H54 (cell line): ENCODE measurements at regions not wholly inside any gene's neighbourhood (a gene's known extent, or its start where the extent isn't known, plus 50 kb on each side); places are given as distances from the start of the nearest gene placed in this dataset.
A peak's percentile ranks its signal among the peaks of the same experiment; 100 is the strongest.
"Not testable (repeated sequence)": the region's sequence is repeated elsewhere in the genome, so short reads cannot be mapped to it uniquely, and the experiment has no call there.

Source experiments
- DNase-seq: peaks from one replicate; pipeline ENCODE4 v3.0.0; 2011; ENCODE audit warnings: low spot score, mixed read lengths; ENCODE audit not compliant: insufficient read length
- FAIRE-seq: peaks from 3 replicates; lab custom pipeline; 2011; peaks lifted over from hg19 to GRCh38; lab: Jason Lieb, UNC
- POLR2A ChIP-seq: IDR thresholded peaks from 2 replicates; pipeline ENCODE4 v1.6.1; 2011; ENCODE audit warnings: low read depth, mild to moderate bottlenecking, low read length

DNA sequence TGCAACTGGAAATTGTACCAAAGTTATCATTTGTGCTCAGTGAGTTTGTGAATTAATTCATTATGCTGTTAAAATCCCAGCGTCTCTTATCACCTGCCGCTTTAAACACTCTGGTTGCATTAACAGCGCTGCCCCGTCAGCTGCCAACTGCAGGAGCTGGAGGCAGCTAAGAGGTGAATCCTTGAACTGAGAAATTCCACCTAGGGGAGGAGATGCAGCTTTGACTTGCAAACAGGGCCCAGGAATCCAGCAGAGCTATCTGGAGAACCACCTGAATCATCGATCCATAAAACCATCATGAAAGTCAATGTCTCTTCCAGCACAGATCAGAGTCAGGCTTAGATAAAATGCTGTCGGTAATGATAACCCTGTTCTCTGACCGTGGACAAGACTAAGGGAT lies 140.7 kb upstream of the PTBP2 start:
- FAIRE-seq (no peak), DNase-seq (no peak)
- TF ChIP-seq POLR2A, result no peak

DNA sequence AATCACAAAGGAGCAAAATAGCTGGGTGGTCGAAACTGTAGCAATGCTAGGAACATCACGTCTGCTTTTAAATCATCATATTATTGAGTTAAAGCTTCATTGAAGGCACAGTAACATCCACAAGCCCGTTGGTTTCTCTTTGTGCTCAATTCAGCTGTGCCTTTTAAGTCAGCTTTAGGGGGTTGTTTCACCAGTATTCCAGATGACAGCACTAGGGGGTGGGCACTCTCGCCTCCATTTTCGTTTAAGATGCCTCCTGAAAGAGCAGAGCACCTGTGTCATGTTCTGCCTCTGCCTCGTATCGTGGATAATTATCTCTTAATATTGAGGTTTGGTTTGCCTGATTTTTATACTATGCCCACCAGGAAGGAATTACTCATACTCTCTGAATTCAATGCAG lies 139.8 kb upstream of the PTBP2 start:
- DNase-seq (no peak), FAIRE-seq (no peak)
- no peak for TF ChIP-seq POLR2A

DNA sequence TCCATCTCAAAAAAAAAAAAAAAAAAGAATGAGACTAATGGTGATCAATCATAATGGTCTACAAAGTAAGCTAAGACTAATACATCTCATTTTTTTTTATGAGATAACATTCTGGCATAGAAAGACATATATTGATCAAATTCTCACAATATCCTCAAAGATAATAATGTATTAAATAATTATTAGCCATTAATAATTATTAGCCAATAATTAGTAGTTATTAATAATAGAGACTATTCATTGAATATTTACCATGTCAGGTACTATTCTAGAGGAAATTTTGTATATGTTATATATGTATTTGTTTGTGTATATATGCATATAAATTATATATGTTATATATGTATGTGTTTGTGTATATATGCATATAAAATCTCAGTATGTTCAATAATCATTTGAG lies 137.7 kb upstream of the PTBP2 start:
- FAIRE-seq (no peak), DNase-seq (no peak)
- no peak for TF ChIP-seq POLR2A

DNA sequence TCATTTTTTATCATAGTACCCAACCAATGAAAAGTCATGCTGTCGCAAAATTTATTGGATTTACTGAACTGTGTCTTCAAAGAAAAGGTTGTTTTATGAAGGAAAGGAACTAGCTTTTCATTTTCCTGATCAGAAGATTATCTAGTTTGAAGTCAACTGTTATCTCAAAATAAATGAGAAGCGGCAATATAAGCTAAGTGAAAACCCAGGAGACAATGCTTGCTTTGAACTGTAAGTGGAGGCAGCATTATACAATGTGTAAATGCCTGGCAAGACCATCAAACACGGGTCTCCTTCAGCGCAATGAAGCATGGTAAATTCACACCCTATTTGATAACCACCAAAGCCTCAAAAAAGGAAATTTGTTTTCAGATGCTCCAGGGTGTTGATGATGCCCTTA lies 134.4 kb upstream of the PTBP2 start:
- DNase-seq (no peak), FAIRE-seq (no peak)
- no peak for TF ChIP-seq POLR2A

DNA sequence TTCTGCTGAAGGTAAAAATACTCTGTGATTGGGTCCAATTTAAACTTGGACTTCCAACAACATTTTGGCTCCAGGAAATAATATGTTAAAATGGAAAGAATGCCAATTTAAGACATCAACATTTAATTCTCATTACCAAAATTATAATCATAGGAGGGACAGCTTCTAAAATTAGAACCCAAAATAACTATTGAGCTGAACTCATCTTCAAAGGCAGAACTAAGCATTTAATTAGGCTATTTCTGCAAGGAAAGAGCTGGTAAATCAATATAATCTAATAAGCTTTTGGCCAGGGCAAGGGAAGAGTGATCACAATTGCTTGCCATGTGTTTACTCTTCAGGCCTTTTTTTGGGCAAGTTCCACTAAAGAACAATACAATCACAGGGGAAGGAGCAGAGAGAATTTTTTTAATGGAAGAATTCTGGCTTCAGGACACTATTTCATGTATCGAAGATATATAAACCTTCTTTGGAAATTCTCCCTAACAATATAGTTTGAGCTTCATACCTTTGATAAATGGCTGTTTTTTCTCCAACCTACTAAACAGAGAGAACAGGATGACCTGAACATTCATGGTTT lies 133.1 kb upstream of the PTBP2 start:
- DNase-seq, result no peak
- TF ChIP-seq POLR2A, result no peak
- no peak for FAIRE-seq

DNA sequence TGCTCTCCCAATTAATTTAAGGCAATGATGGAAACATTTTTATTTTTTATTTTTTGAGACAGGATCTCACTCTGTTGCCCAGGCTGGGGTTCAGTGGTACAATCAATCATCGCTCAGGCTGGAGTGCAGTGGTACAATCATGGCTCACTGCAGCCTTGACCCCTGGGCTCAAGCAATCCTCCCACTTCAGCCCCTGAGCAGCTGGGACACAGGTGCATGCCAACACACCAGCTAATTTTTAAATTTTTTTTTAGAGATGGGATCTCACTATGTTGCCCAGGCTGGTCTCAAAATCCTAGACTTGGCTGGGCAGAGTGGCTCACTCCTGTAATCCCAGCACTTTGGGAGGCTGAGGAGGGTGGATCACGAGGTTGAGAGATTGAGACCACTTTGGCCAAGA lies 126.1 kb upstream of the PTBP2 start:
- not testable (repeated sequence) for FAIRE-seq, DNase-seq

DNA sequence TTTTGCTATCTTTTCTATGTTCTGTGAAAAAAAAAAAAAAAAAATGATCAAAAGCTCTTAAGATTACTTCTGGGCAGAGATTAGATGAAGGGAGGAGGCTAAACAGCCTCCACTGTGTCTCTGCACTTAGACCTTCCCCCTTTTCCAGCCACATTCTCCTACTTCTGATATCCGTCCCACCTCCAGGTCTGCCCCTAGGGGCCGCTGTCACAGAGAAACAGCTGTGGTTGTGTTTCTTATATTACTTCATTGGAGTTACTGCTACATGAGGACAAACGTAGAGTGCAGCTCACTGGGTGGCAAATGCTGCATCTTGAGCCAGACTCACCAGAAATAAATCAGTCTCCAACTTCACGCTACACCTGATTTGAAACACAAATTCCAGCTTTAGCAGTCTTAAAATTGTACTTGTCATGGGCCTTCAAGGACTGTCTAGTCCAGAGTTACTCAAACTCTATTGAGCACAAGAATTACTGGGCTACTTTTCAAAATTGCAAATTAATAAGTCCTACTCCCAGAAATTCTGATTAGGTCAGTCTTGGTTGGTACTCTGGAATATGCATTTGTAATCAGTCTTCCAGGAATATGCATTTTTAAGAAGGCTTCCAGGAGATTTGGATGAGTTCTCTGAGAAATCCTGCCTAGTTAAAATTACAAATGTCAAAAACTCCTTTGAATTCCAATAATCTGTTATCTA lies 125.2 kb upstream of the PTBP2 start:
- peak; percentile 20 for FAIRE-seq
- no peak for TF ChIP-seq POLR2A
- DNase-seq, result peak; percentile 26

DNA sequence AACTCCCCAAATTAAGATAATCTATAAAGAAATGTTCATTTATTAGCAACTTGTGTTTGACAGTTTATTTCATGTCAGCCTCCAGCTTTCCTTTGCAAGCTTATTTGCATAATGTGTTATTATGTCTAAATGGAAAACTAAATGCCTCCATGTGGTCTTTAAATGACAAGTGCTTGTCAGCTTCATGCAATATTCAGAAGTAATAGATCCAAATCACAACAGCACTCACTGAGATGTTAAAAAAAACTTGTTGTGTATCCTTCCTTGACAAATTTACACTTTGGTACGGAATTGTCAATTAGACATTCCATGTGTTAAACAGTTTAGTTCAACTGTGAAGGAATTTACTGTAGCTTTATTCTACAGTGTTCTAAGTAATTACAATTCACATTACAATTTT lies 124.4 kb upstream of the PTBP2 start:
- TF ChIP-seq POLR2A, result no peak
- DNase-seq (no peak), FAIRE-seq (no peak)

DNA sequence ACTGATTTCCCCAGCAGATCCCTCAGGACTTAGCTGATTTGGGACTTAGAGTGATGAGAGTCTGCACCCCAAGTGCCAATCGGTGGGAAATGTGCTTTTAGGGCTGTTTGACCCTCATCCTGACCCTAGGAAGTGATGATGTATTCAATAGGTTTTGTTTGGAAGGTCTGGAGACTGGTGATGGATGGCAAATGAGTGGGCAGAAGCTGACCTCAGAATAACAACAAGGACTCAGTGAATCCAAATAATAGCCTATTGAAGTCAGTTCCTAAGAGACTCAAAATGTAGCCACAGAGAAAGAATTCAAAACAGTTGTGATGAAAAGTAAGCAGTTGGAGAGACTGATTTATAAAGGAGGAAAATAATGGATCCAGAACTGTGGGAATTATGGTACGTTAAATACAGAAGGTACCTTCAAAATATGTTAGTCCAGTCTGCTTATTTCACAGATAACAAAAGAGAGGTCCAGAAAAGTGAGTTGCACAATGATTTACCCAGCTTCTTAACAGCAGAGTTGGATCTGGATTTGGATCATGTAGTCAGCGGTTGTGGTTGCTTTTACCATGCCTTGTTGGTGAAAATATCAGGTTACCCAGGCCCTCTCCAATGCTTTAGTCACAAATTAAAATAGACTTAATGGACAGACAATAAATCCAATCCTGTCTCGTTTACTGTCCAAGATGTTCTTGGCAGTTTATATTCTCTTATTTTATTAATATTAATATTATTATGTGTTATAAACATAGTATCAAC lies 123.0 kb upstream of the PTBP2 start:
- TF ChIP-seq POLR2A, result no peak
- DNase-seq (no peak), FAIRE-seq (no peak)

DNA sequence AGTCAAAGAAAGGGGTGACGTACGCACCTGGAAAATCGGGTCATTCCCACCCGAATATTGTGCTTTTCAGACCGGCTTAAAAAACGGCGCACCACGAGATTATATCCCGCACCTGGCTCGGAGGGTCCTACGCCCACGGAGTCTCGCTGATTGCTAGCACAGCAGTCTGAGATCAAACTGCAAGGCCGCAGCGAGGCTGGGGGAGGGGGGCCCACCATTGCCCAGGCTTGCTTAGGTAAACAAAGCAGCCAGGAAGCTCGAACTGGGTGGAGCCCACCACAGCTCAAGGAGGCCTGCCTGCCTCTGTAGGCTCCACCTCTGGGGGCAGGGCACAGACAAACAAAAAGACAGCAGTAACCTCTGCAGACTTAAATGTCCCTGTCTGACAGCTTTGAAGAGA lies 117.0 kb upstream of the PTBP2 start:
- FAIRE-seq, DNase-seq: not testable (repeated sequence)

DNA sequence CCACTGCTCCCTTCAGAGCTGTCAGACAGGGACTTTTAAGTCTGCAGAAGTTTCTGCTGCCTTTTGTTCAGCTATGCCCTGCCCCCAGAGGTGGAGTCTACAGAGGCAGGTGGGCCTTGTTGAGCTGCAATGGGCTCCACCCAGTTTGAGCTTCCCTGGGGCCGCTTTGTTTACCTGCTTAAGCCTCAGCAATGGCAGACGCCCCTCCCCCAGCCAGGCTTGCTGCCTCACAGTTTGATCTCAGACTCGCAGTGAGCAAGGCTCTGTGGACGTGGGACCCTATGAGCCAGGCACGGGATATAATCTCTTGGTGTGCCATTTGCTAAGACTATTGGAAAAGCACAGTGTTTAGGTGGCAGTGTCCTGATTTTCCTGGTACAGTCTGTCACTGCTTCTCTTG lies 104.2 kb upstream of the PTBP2 start:
- not testable (repeated sequence) for DNase-seq, FAIRE-seq

DNA sequence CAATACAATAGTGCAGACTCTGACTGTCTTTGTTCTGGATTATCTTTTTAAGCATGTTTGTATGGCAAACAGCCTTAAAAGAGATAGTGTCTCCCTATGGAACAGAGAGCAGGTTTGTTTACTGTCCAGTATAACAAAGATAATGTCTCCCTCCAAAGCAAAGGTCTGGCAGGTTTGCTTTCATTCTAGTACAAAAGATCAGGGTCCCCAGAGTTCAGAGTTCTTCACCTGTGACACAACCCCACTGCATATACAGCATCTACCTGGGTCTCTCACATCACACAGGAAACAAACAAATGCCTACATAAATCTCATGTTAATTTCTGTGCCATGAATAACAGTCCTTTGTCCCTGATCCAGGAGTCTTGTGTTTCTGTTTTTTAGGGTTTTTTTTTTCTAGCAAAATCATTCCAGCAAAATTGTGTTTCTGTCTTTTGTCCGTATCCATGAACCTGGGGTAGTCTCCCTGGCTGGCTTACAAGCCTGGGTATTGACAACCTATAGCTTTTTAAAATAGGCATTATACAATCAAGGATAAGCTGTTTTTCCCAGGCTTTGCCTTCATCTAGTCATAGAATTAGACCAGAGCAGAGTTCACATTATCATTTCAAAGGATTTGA lies 89.4 kb upstream of the PTBP2 start:
- DNase-seq (no peak), FAIRE-seq (no peak)
- TF ChIP-seq POLR2A, result no peak

DNA sequence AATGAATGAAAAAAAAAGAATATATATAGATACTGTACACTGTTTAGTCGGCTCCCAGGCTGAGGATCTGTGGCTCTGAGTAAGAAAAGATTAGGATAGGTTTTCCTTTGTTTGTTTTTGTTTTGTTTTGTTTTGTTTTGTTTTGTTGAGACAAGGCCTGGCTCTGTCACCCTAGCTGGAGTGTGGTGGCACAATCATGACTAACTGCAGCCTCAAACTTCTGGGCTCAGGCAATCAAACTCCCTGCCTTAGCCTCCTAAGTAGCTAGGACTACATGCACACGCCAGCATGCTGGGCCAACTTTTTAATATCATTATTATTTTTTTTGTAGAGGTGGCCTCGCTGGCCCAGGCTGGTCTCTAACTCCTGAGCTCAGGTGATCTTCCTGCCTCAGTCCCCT lies 87.9 kb upstream of the PTBP2 start:
- TF ChIP-seq POLR2A, result no peak
- FAIRE-seq (no peak), DNase-seq (no peak)

DNA sequence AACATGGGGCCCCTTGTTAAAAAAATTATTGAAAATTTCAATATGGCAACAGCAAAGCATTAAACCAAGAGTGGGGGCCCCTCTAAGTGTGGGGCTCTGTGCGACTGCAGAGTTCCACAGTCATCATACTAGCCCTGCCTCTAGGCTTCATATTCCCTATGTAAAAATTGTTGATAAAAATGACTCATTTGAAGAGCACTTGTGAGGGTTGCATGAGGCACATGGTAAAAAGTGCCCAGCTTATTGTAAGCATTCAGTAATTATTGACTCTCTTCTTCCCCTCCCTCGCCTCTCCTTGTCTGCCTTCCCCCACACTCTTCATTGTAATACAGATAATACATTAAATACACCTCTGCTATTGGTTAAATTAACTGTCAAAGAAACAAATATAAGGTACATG lies 86.7 kb upstream of the PTBP2 start:
- no peak for DNase-seq

More for the DNA sequence above, 86.7 kb upstream of the PTBP2 start:
- no peak for FAIRE-seq
- no peak for TF ChIP-seq POLR2A
